DOHH2 (cell line): ENCODE measurements at regions not wholly inside any gene's neighbourhood (a gene's known extent, or its start where the extent isn't known, plus 50 kb on each side); places are given as distances from the start of the nearest gene placed in this dataset.

ENCODE experiments used
- H3F3A ChIP-seq: fragments of 200-600 bp; sonication (generic), shearing (Covaris generic); 2 replicates; pipeline ENCODE4 v1.6.0; 2016; ENCODE audit warnings: antibody characterized with exemption, mild to moderate bottlenecking; ENCODE audit not compliant: control insufficient read depth, insufficient read depth
- H3K27ac ChIP-seq: fragments of 200-600 bp; sonication (generic); 2 replicates; pipeline ENCODE4 v1.5.1; 2014; ENCODE audit warnings: low read depth, mild to moderate bottlenecking, low read length, moderate library complexity
- H3K27me3 ChIP-seq: fragments of 200-600 bp; sonication (generic); 2 replicates; pipeline ENCODE4 v1.6.1; 2014; ENCODE audit warnings: mild to moderate bottlenecking, low read length, mixed read lengths; ENCODE audit not compliant: control insufficient read depth
- H3K36me3 ChIP-seq: fragments of 200-600 bp; sonication (generic); 2 replicates; pipeline ENCODE4 v1.6.1; 2014; ENCODE audit warnings: mild to moderate bottlenecking, low read length, moderate library complexity, mixed read lengths; ENCODE audit not compliant: control insufficient read depth
- H3K4me1 ChIP-seq: fragments of 200-600 bp; sonication (generic); 2 replicates; pipeline ENCODE4 v1.6.1; 2014; ENCODE audit warnings: mild to moderate bottlenecking, low read length, mixed read lengths; ENCODE audit not compliant: control insufficient read depth
- H3K4me2 ChIP-seq: fragments of 200-600 bp; sonication (generic); 2 replicates; pipeline ENCODE4 v1.6.0; 2014; ENCODE audit warnings: mild to moderate bottlenecking, low read length, moderate library complexity
- H3K4me3 ChIP-seq: fragments of 200-600 bp; sonication (generic); 2 replicates; pipeline ENCODE4 v1.5.1; 2014; ENCODE audit warnings: mild to moderate bottlenecking, low read length, mixed read lengths
- H3K79me2 ChIP-seq: fragments of 200-600 bp; sonication (generic); 2 replicates; pipeline ENCODE4 v1.6.1; 2014; ENCODE audit warnings: mild to moderate bottlenecking, low read length, mixed read lengths; ENCODE audit not compliant: control insufficient read depth
- H3K9me2 ChIP-seq: fragments of 200-600 bp; sonication (generic); replicated peaks from 2 replicates; pipeline ENCODE4 v1.6.1; 2014; ENCODE audit warnings: mild to moderate bottlenecking, low read length, mixed read lengths; ENCODE audit not compliant: control insufficient read depth
- H3K9me3 ChIP-seq: fragments of 200-600 bp; sonication (generic); 2 replicates; pipeline ENCODE4 v1.6.1; 2014; ENCODE audit warnings: antibody characterized with exemption, low read length, mixed read lengths; ENCODE audit not compliant: control insufficient read depth, insufficient read depth
- H4K20me1 ChIP-seq: fragments of 200-600 bp; sonication (generic); 2 replicates; pipeline ENCODE4 v1.6.0; 2014; ENCODE audit warnings: low read depth, mild to moderate bottlenecking, antibody characterized with exemption, low read length, moderate library complexity; ENCODE audit not compliant: control insufficient read depth, insufficient read depth
- CTCF ChIP-seq: fragments of 200-600 bp; sonication (generic); IDR thresholded peaks from one replicate; pipeline ENCODE4 v1.5.1; 2014; ENCODE audit warnings: antibody characterized with exemption, mild to moderate bottlenecking, low read depth, low read length; ENCODE audit not compliant: poor library complexity, severe bottlenecking
- EZH2phosphoT487 ChIP-seq: fragments of 200-600 bp; sonication (generic); IDR thresholded peaks from 2 replicates; pipeline ENCODE4 v1.6.1; 2017; ENCODE audit warnings: borderline replicate concordance, mild to moderate bottlenecking, antibody characterized with exemption, low read length, moderate library complexity, mixed read lengths

DNA sequence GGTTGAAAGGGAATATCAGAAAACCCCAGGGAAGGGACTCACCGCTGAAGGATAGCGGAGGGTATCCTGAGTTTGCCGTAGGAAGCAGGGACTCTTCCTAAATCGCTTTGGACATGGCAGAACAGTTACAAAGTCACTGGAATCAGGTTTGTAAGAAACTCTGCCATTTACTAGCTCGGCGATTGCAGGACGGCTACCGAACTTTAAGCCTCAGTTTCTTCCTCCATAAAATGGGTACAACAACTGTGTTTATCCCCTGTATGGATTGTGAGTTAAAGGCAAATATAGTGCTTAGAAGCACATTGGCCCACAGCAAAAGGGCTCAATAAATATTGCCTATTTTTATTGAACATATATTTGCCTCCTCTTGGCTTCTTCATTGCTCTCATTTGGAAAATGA, 90.6 kb downstream of the MAF start:
- TF ChIP-seq EZH2phosphoT487 (no peak), CTCF (no peak)
- no peaks in the 10 kb centered on the region for H3K4me1 ChIP-seq

GRCh38 chr16:79509211-79509631, 91.3 kb downstream of the MAF start:
- Histone ChIP-seq H3K27me3 (no peaks in the 10 kb centered on the region), H3K27ac (no peak overlapping the region), H3K36me3 (no peaks in the 10 kb centered on the region), H3K4me3 (no peak overlapping the region), H3K4me2 (no peak overlapping the region), H3F3A (no peaks in the 10 kb centered on the region), H3K9me2 (no peaks in the 10 kb centered on the region), H3K4me1 (no peaks in the 10 kb centered on the region), H3K9me3 (no peaks in the 10 kb centered on the region), H4K20me1 (no peaks in the 10 kb centered on the region), H3K79me2 (no peaks in the 10 kb centered on the region)
- TF ChIP-seq CTCF (no peak), EZH2phosphoT487 (no peak)

More for the DNA sequence above, 90.6 kb downstream of the MAF start:
- Histone ChIP-seq H3F3A (no peaks in the 10 kb centered on the region), H3K79me2 (no peaks in the 10 kb centered on the region), H3K36me3 (no peaks in the 10 kb centered on the region), H3K27me3 (no peaks in the 10 kb centered on the region), H4K20me1 (no peaks in the 10 kb centered on the region), H3K9me3 (no peaks in the 10 kb centered on the region), H3K4me3 (no peak overlapping the region), H3K9me2 (no peaks in the 10 kb centered on the region), H3K4me2 (no peak overlapping the region), H3K27ac (no peak overlapping the region)

- no peak overlapping the region for H3K4me2 ChIP-seq
- H4K20me1 ChIP-seq = no peaks in the 10 kb centered on the region
- no peaks in the 10 kb centered on the region for H3K4me1 ChIP-seq
- H3K36me3 ChIP-seq = no peaks in the 10 kb centered on the region
- H3K27ac ChIP-seq = no peak overlapping the region
- no peaks in the 10 kb centered on the region for H3K27me3 ChIP-seq
- H3K9me2 ChIP-seq = no peaks in the 10 kb centered on the region
- no peaks in the 10 kb centered on the region for H3K9me3 ChIP-seq
- no peaks in the 10 kb centered on the region for H3K79me2 ChIP-seq
- no peaks in the 10 kb centered on the region for H3F3A ChIP-seq
- no peak overlapping the region for H3K4me3 ChIP-seq
- TF ChIP-seq CTCF (no peak), EZH2phosphoT487 (no peak)
These were observed 92.2 kb downstream of the MAF start for GRCh38 chr16:79508294-79508693.

DNA sequence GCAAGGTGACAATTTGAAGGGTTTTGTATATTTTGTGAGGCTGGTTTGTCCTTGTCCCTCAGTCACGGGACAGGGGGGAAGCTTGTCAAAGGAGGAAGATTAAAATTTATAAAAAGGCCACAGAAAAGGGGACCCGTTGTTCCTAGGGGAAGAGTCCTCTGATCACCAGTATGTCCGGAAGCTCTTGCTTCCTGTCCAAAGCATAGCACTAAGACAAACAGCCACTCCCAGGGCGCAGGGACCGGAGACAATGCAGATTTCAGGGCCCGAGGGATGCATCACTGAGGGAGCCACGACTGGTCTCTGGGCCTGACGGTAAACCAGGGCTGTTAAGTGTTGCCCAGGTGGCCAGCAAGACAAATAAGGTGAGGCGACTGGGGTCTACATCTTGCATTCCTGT, 95.2 kb downstream of the MAF start:
- Histone ChIP-seq H3K27ac (no peak overlapping the region), H3K9me2 (no peaks in the 10 kb centered on the region), H3K27me3 (no peaks in the 10 kb centered on the region), H3K36me3 (no peaks in the 10 kb centered on the region), H3K4me1 (no peaks in the 10 kb centered on the region), H3K79me2 (no peaks in the 10 kb centered on the region), H3K4me2 (no peak overlapping the region), H4K20me1 (no peaks in the 10 kb centered on the region), H3F3A (no peaks in the 10 kb centered on the region), H3K4me3 (no peak overlapping the region), H3K9me3 (no peaks in the 10 kb centered on the region)
- no peak for TF ChIP-seq CTCF
- no peak for TF ChIP-seq EZH2phosphoT487
